Pons (tissue), 1 donor: ENCODE measurements at regions not wholly inside any gene's neighbourhood (a gene's known extent, or its start where the extent isn't known, plus 50 kb on each side); places are given as distances from the start of the nearest gene placed in this dataset.
"Not testable (repeated sequence)": the region's sequence is repeated elsewhere in the genome, so short reads cannot be mapped to it uniquely, and the experiment has no call there.

Experiments
- DNase-seq: peaks from one replicate; pipeline ENCODE4 v3.0.0-alpha.2; 2016; ENCODE audit warnings: low spot score

DNA sequence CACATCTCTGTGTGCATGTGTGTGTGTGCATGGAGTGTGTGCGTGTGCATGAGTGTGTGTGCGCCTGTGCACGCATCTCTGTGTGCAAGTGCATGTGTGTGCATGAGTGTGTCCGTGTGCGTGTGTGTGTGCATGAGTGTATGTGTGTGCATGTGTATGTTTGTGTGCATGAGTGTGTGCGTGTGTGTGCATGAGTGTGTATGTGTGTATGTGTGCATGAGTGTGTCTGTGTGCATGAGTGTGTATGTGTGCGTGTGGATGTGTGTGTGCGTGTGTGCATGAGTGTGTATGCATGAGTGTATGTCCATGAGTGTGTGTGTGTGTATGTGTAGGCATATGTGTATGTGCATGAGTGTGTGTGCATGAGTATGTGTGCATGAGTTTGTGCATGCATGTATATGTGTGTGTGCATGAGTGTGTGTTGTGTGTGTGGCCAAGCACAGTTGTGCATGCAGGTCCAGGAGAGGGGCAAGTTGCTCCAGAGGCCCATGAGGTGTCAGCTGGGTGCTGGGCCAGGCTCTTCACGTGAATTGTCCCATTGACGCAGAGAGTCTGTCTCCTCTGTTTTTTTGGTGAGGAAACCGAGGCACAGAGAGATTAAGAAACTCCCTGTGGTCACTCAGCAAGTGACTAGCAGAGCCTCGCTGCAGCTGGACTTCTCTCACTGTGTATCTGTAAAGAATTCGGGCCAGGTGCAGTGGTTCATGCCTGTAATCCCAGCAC is 75.5 kb downstream of the ASB1 start:
- DNase-seq, result no peak

DNA sequence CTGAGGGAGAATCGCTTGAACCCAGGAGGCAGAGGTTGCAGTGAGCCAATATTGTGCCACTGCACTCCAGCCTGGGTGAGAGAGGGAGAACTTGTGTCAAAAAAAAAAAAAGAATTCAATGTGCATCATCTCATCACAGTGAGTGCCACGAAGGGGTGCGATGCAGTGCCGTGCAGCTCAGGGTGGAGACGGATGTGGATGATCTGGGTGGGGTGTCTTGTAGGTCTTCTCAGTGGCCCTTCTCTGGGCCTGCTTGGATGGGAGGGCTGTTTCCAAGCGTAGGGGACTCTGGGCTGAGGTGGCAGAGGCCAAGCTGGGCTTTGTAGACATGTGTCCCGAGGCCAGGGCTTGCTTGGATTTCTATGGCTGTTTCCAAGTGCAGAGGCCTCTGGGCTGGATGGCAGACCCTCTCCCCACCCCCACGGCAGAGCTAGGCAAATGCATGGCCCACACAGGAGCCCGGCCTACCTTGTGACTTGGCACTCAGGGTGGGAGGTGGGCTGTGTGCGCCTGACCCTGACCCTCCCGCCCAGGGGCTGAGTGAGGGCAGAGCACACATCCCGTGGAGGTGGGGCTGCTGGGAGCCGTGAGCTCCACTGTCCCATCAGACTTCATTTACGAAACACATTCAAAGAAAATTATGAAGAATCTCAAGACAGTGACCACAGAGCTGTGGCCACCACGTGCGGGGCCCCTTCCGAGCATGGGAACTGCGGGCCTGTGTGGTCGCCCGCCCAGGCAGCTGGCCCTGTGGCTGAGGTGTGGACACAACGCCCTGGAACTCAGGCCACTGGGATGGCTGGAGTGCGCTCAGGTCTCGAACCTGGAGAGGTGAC is 76.4 kb downstream of the ASB1 start:
- DNase-seq, result no peak

DNA sequence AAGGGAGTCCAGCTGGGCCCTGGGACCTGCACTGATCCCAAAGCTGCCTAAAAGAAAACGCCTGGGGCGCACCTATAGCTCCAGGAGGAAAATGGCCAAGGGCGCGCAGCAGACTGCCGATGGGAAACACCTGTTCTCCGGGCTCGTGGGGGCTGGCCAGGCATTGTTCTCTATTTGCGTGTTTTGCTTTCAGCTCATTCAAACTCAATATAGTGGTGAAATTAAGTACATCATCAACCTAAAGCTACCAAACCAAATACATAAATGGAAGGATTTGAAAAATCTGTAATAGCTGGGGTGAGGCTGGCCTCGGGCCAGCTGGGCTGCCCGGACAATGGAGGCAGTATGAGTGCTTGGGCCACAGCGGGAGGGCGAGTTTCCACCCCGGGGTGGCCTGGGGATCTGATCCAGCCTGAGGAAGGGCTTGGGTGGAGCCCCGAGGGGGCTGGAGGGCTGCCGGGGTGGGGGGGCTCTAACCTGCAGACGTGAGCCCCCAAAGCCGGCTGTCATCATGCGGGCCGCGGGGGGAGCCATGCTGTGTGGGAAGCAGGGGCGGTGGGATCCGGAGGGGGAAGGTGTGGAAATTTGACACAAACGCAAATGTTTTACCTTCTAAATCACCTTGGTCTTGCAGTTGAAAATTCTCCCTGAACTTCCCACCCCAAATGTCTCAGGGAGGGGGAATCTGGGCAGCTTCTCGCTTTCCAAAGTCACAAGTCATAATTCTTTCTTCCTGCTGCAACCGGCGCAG is 77.6 kb downstream of the ASB1 start:
- no peak for DNase-seq

DNA sequence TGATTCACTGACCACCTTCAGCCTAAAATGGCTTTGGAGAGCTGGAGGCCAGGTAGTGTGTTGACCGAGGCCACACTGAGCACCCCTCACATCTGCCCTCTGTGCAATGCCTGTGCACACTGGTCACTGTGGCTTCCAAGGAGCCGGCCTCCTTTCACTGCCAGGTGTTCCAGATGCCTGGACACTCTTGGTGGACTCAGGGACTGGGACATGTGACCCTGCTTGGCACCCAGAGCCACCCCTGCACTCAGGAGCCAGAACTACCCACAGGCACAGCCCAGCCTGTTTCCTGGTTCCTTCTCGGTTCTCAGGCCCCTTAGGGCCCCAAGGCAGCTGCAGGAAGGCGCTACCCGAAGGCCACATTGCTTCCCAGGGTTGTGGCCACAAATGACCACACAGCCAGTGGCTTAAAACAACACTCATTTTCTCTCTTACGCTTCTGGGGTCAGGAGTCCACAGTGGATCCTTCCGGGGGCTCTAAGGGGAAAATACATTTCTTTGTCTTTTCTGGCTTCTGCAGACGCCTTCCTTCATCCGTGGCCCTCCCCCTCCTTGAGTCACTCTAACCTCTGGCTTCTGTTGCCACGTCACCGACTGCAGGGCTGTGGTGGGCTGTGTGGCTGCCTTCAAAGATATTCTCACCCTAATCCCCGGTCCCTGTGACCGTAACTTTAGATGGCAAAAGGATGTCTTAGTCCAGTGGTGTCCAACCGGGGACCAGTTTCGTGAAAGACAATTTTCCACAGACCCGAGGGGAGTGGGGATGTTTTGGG is 78.6 kb downstream of the ASB1 start:
- no peak for DNase-seq

DNA sequence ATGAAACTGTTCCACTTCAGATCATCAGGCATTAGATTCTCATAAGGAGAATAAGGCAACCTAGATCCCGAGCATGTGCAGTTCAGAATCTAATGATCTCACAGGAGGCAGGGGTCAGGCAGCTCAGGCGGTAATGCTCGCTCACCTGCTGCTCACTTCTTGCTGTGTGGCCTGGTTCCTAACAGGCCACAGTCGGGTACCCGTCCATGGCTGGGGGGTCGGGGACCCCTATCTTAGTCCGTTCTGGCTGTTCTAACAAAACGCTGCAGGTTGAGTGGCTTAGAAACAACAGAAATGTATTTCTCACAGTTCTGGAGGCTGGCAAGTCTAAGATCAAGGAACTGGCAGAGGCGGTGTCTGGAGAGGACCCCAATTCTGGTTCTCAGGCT is 79.2 kb downstream of the ASB1 start:
- DNase-seq, result no peak

DNA sequence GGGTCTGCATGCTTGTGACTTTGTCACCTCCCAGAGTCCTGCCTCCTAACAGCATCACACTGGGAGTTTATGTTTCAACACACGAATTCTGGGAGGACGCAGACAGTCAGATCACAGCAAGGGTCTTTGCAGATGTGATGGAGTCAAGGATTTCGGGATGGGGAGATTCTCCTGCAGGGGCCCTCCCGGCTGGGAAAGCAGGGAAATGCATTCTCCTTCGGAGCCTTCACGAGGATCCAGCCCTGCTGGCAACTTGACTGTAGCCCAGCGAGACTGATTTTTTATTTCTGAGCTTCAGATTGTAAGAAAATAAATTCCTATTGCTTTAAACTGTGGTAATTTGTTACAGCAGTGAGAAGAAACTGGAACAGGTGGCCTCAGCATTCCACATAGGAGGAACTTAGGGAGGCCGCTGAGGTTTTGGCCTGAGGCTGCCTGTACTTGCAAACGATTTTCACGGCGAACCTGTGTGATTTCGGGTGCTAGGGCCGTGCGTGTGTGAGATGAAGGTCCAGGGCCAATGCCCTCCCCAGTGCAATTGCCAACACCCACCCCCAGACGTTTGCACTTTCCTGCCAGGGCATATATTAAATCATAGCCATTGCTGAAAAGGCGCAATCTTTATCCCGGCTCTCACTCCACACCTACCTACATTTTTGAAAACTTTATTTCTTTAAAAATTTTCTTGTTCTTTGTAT is 79.8 kb downstream of the ASB1 start:
- no peak for DNase-seq

DNA sequence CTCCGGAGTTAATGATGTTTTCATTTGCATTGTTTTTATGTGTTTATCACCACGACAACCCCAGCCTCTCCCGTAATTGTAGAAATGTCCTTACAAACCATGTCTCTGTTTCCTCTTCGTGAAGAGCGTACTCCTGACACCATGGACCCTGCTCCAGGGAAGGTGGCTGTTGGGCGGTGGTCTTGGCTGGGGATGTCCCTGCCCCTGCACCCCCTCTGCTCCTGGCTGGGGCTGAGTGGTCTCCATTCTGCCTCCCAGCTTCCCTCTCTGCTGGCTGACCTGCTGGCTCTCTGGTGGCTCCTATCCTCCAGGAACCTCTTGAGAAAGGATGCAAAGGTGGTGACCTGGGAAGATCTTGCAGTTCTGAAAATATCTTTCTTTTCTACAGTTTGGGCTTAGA is 81.1 kb downstream of the ASB1 start:
- no peak for DNase-seq

DNA sequence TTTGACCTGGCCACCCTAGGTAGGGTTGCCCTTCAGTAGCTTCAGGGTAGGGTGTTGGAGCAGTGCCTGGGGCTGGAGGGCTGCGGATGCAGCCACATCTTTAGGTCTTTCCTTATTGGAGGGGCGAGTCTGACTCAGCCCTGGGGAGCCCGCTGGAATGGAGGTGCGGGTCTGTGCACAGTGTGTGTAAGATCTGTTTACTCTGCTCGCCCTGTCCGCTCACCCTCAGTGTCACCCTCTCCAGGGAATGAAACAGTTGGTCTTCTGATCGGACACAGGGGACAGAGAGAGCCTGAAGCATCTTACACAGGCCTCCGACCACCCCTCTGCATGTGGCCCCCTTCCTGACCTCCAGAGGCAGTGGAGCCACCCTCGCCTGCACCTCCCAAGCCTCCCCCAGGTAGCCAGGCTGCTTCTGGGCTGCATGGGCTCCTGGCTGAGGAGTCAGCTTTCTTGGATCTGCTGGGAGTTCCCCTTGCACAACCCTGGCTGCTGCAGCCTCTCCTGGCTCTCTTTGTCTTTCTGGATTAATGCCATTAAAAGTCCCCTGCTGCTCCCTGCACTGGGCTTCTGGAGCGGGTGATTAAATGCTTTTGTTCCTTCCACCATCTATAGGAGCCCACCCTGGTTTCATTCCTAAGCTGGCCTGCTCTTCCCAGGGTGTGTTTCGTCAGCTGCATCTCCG is 82.6 kb downstream of the ASB1 start:
- no peak for DNase-seq

DNA sequence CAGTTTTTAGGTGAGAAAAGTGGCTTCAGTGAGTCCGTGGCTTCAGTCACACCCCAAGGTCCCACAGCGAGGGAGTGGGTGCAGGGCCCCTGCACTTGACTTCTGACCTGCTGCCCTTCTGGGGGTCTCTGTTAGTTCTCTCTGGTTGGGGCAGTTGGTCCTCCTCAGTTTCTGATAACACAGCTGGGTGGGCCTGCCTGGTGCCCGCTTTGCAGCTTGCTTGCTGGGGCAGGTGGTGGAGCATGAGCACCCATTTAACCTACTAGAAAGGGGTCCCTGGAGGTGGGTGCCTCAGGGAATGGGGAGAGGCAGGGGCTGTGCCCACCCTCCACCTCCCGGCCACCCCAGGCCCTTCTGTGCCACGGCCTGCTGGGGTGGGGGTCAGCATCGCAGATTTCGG is 83.2 kb downstream of the ASB1 start:
- DNase-seq, result no peak

DNA sequence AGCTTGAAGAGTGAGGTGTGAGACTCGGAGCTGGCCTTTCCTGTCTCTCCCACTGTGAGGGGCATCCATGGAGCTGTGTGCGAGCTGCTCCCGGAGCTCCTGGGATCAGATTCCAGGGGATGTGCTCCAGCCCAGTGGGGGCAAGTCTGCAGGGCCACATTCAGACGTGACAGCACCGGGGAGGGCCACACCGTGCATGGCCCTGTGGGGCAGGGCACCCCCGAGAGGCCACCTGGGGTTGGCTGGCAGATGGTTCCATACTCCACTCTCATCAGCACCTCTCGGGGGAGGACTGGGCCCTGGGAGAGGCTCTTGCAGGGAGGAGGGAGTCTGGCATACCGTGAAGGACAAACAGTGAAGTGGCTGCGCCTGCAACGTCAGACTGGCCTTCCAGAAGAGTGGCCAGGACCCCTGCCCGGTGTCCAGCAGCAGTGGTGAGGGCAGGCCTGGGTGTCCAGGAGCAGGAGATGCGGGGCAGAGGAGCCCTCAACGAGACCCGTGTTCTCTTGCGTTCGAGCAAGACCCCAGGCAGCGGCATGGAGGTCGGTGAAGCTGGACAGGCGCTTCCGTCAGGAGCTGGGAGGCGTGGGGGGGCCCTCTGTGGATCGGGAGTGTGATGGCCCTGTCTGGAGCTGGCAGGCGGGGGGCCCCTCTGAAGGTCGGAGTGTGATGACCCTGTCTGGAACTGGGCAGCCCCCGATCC is 84.3 kb downstream of the ASB1 start:
- DNase-seq, result no peak

DNA sequence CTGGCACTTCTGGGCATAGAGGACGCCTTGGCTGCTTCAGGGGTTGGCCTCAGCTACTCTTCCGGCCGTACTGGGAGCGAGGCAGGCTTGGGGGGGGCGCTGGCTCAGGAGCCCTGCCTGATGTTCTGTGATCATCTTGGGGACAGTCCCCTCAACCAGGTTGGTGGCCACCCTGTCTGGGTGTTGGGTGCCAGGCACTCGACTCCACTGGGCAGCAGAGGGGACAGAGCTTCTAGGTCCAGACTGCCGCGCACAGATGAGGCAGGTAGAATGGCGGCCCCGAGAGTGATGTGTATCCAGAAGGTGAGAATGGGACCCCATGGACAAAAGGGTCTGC is 84.9 kb downstream of the ASB1 start:
- no peak for DNase-seq

DNA sequence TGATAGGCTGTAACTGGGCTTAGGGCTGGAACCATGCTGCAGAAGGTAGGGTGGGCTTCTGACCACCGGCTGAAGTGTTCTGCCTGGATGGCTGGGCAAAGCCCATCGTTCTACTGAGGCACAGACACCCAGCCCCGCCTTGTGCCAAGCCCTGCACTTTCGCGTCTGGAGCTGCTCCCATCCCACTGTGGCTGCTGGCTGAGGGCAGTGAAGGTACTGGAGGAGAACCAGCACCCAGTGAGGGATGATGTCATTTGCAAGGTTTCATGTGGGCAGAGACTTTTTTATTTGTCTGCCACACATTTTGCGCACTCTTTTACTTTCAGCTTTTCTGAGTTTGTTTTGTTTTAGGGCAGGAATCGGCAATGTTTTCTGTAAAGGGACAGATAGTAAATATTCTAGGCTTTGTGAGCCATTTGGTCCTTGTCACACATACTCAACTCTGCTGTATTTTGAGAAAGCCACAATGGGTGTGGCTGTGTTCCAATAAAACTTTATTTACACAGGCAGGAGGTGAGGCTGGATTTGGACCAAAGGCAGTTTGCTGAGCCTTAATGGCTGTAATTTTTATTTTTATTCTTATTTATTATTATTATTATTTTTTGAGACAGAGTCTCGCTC is 85.6 kb downstream of the ASB1 start:
- DNase-seq, result no peak

DNA sequence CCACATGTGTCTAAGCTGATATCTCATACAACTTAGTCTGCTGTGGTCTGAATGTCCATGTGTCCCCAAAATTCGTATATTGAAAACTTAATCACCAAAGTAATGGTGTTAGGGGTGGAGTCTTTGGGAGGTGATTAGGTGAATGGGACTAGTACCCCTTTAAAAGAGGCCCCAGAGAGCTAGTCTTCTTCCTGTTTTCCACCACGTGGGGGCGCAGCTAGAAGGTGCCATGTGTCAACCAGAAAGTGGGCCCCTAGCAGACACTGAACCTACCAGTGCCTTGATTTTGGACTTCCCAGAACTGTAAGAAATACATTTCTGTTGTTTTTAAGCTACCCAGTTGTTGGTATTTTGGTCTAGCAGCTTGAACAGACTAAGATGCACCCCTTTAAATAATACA is 86.6 kb downstream of the ASB1 start:
- no peak for DNase-seq

DNA sequence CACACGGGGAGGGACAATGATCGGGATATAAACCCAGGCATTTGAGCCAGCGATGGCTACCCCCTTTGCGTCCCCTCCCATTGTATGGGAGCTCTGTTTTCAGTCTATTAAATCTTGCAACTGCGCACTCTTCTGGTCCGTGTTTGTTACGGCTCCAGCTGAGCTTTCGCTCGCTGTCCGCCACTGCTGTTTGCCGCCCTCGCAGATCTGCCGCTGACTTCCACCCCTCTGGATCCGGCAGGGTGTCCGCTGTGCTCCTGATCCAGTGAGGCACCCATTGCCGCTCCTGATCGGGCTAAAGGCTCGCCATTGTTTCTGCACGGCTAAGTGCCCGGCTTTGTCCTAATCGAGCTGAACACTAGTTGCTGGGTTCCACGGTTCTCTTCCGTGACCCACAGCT is 87.3 kb downstream of the ASB1 start:
- DNase-seq, result not testable (repeated sequence)

DNA sequence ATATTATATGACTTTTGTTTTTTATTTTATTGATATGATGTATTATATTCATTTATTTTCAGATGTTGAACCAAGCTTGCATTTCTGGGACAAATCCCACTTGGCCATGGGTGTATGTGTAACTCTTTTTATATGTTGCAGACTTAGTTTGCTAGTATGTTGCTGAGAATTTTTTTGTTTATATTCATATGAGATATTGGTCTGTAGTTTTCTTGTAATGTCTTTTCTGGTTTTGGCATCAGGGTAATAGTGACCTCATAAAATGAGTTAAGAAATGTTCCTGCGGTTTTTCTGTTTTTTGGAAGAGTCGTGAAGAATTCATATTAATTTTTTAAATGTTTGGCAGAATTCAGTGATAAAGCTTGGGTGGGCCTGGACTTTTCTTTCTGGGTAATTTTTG is 88.7 kb downstream of the ASB1 start:
- DNase-seq, result no peak

DNA sequence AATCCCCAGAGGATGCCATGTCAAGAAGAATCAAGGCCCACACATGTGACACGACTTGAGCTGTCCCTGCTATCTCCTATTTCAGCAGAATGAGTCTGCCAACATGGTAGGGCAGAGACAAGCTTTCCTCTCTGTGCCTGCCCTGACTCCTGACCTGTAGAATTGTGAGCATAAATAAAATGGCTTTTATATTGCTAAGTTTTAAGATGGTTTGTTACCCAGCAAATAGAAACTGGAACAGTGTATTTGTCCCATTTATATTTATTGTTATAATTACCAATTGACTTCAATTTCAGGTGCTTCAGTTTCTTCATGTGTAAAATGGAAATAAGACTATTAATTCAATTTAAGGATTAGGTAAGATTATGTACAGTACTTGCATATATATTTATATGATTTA is 90.5 kb downstream of the ASB1 start:
- no peak for DNase-seq

DNA sequence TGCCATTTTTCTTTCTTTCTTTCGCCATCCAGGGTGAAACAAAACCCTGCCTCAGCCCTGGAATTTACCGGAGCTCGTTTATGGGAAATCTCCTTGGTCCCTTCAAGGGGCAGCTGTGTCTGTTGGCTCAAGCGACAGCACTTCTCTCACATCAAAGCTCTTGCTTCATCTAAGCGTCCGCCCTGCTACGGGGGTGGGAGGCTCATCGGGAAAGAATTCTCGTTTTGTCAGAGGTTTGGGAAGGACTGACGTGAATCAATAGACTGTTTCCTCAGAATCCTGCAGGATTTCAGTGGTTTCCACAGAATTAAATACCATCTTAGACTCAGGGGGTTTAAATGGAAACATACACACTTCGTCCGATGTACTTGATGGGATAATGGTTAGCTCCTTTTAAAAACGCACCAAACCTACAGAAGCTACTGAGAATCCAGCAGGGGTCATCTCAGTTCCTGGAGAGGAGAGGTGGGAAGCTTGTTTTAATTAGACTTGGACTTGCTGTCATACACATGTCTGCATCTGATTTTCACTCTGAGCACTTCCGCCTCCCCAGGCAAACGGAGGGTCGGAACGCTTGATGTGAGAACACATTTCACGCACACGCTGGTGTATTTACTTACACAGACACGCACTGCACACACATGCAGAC is 91.6 kb downstream of the ASB1 start:
- no peak for DNase-seq

DNA sequence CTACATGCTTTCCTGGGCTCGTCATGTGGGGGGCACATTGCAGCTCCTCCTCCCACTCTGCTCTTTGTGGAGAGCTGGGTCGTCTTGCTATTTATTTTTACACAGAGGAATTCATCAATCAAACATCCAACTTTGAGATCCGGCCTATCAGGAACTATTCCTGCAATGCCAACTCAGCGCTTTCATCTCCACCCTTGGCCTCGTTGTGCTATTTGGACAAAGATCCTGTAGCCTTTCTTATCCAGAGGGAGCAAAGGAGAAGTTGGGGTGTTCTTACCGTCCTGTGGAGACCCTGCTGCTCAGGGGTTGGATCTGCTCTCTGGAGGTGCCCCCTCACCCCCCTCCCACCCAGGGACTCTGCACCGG is 92.1 kb downstream of the ASB1 start:
- no peak for DNase-seq

DNA sequence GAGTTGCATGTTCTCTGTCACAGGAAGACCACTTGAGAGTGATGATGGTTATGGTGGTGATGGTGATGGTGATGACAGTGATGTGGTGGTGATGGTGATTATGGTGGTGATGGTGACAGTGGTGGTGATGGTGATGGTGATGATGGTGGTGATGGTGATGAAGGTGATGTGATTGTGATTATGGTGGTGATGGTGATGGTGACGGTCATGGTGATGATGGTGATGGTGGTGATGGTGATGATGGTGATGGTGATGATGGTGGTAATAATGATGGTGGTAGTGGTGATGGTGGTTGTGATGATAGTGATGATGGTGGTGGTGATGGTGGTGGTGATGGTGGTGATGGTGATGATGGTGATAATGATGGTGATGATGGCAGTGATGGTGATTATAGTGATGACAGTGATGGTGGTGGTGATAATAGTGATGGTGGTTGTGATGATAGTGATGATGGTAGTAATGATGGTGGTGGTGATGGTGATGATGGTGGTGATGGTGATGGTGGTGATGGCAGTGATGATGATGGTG is 93.7 kb downstream of the ASB1 start:
- DNase-seq, result no peak
